ENCODE measurements at regions not wholly inside any gene's neighbourhood (a gene's known extent, or its start where the extent isn't known, plus 50 kb on each side); places are given as distances from the start of the nearest gene placed in this dataset.
"Not testable (repeated sequence)": the region's sequence is repeated elsewhere in the genome, so short reads cannot be mapped to it uniquely, and the experiment has no call there.

DNA sequence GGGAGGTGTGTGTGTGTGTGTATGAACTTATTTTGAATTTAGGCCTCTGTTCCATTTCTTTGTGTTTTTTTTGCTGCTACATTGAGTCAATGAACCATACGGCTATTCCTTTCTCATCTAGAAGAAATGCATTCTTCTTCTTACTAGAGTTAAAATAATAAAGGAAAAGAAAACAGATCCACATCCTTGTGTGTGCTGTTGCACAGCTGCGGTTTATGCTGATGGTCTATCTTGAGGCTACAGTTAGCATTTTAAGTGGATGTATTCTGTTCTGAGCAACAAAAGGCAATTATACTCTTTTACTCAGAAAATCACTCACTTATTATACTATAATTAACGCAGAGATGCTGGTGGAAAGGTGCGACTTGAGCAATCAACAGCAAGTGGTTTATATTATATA is 615.0 kb upstream of the MBL2 start:
- H3K4me1 Mint-ChIP-seq = no peaks in the 10 kb centered on the region
- H3K27me3 Mint-ChIP-seq = no peaks in the 10 kb centered on the region
- ATAC-seq = no peak
- no peaks in the 10 kb centered on the region for H3K36me3 Mint-ChIP-seq
- no peak overlapping the region for H3K27ac Mint-ChIP-seq
- peaks cover 3% of the 10 kb centered on the region for H3K9me3 Mint-ChIP-seq
- H3K4me3 Mint-ChIP-seq = no peak overlapping the region

GRCh38 chr10:53382543-53382942 is 610.0 kb upstream of the MBL2 start:
- Mint-ChIP-seq H3K27me3 (no peaks in the 10 kb centered on the region), H3K9me3 (no peaks in the 10 kb centered on the region), H3K27ac (no peak overlapping the region), H3K36me3 (no peaks in the 10 kb centered on the region), H3K4me3 (no peak overlapping the region), H3K4me1 (no peaks in the 10 kb centered on the region)
- ATAC-seq = no peak

DNA sequence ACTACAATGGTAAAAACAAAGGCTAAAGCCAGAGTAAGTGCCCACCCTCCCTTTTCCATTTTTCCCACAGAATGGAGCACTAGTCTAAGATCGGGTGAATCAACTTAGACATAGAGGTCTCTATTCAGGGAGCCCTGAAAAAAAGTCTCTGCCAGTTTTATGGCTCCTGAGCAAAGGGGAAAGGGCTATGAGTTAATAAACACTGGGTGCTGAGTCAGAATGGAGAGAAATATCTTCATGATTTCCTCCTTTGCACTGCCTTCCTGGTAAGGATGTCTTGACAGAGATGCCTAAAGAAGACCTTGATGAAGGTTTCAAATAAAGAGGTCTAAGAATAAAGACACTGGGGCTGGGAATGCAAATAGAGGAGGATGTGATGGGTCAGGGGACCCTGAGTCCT is 607.4 kb upstream of the MBL2 start:
- Mint-ChIP-seq H3K4me3 (no peak overlapping the region), H3K36me3 (no peaks in the 10 kb centered on the region), H3K27me3 (no peaks in the 10 kb centered on the region), H3K9me3 (peaks cover 5% of the 10 kb centered on the region), H3K4me1 (no peaks in the 10 kb centered on the region), H3K27ac (no peak overlapping the region)
- ATAC-seq = no peak

- Mint-ChIP-seq H3K27me3 (no peaks in the 10 kb centered on the region), H3K4me3 (no peak overlapping the region), H3K4me1 (no peaks in the 10 kb centered on the region), H3K36me3 (no peaks in the 10 kb centered on the region), H3K27ac (no peak overlapping the region), H3K9me3 (peaks cover 13% of the 10 kb centered on the region)
- ATAC-seq = no peak
Measured at GRCh38 chr10:53370347-53370746, 597.8 kb upstream of the MBL2 start.

DNA sequence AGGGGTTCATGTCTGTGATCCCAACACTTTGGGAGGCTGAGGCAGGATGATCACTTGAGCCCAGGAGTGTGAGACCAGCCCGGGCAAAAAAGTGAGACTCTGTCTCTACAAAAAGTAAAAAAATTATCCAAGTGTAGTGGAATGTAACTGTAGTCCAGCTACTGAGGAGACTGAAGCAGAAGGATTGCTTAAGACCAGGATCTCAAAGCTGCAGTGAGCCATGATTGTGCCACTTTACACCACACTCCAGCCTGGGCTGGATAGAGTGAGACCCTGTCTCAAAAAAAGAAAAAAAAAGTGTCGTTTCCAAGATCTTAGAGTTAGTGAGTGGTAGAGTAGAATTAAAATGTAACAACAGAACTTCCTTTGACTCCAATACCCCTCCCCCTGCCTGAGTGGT is 589.4 kb upstream of the MBL2 start:
- no peaks in the 10 kb centered on the region for H3K4me1 Mint-ChIP-seq
- no peaks in the 10 kb centered on the region for H3K36me3 Mint-ChIP-seq
- peaks cover 3% of the 10 kb centered on the region for H3K9me3 Mint-ChIP-seq
- no peaks in the 10 kb centered on the region for H3K27me3 Mint-ChIP-seq
- no peak overlapping the region for H3K27ac Mint-ChIP-seq
- ATAC-seq = no peak
- no peak overlapping the region for H3K4me3 Mint-ChIP-seq

- ATAC-seq = no peak
Measured at GRCh38 chr10:53361281-53361680, 588.7 kb upstream of the MBL2 start.

DNA sequence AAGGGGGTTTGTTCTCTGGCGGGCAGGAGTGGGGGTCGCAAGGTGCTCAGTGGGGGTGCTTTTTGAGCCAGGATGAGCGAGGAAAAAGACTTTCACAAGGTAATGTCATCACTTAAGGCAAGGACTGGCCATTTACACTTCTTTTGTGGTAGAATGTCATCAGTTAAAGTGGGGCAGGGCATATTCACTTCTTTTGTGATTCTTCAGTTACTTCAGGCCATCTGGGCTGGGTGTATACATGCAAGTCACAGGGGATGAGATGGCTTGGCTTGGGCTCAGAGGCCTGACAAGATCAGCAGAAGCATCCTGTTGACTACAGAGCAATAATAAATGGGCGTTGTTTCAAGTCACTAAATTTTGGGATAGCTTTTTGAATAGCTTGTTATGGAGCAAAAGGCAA is 586.4 kb upstream of the MBL2 start:
- H3K9me3 Mint-ChIP-seq, H3K27ac Mint-ChIP-seq, H3K4me3 Mint-ChIP-seq, H3K4me1 Mint-ChIP-seq, H3K36me3 Mint-ChIP-seq, ATAC-seq, H3K27me3 Mint-ChIP-seq: not testable (repeated sequence)

More at GRCh38 chr10:53361281-53361680, 588.7 kb upstream of the MBL2 start:
- no peaks in the 10 kb centered on the region for H3K27me3 Mint-ChIP-seq
- no peaks in the 10 kb centered on the region for H3K4me1 Mint-ChIP-seq
- no peak overlapping the region for H3K27ac Mint-ChIP-seq
- H3K36me3 Mint-ChIP-seq = no peaks in the 10 kb centered on the region
- peaks cover 3% of the 10 kb centered on the region for H3K9me3 Mint-ChIP-seq
- H3K4me3 Mint-ChIP-seq = no peak overlapping the region

- Mint-ChIP-seq H3K9me3 (peaks cover 5% of the 10 kb centered on the region), H3K36me3 (no peaks in the 10 kb centered on the region), H3K4me1 (no peaks in the 10 kb centered on the region), H3K4me3 (no peak overlapping the region), H3K27me3 (no peaks in the 10 kb centered on the region), H3K27ac (no peak overlapping the region)
- ATAC-seq = no peak
Measured at GRCh38 chr10:53358536-53358935, 586.0 kb upstream of the MBL2 start.

DNA sequence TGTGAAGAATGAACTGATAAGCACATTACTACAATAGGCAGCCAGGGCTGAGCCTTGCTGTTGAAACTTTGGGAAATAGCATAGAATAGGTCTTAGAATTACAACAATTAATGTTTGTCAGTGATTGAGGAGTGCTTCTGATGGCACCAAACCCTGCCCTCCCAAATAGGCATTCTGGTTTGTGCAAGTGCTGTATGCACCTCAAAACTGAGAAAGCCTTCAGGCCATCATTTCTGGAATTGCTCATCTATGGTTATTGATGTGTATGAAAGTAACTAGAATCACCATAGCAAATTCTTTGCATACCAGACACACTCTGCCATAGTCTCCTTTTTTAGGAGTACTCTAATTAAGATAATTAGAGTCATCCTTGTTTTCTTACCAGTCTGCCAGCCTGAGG is 585.0 kb upstream of the MBL2 start:
- Mint-ChIP-seq H3K27me3 (no peaks in the 10 kb centered on the region), H3K27ac (no peak overlapping the region), H3K4me3 (no peak overlapping the region), H3K4me1 (no peaks in the 10 kb centered on the region), H3K36me3 (no peaks in the 10 kb centered on the region), H3K9me3 (peaks cover 5% of the 10 kb centered on the region)
- no peak for ATAC-seq

GRCh38 chr10:53356616-53357349 is 584.2 kb upstream of the MBL2 start:
- ATAC-seq = no peak
- Mint-ChIP-seq H3K36me3 (no peaks in the 10 kb centered on the region), H3K4me1 (no peaks in the 10 kb centered on the region), H3K4me3 (no peak overlapping the region), H3K27me3 (no peaks in the 10 kb centered on the region), H3K9me3 (peaks cover 5% of the 10 kb centered on the region), H3K27ac (no peak overlapping the region)

GRCh38 chr10:53342531-53342930 is 569.9 kb upstream of the MBL2 start:
- not testable (repeated sequence) for H3K27me3 Mint-ChIP-seq, H3K36me3 Mint-ChIP-seq, ATAC-seq, H3K4me1 Mint-ChIP-seq, H3K9me3 Mint-ChIP-seq, H3K27ac Mint-ChIP-seq, H3K4me3 Mint-ChIP-seq

DNA sequence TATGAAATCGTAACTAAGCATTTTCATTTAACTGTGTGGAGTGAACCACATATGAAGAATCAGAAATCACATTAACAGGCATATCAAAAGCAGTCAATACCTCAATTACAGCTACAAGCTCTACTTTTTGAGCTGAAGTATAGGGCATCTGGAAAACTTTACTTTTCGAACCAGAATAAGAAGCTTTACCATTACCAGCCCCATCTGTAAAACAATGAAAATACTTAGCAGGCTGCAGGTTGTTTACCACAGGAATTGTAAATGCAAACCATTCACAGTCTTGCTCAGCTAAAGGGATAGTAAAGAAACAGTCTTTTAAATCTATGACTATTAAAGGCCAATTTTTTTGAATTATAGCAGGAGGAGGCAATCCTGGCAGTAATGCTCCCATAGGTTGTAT is 565.6 kb upstream of the MBL2 start:
- not testable (repeated sequence) for H3K27me3 Mint-ChIP-seq, H3K27ac Mint-ChIP-seq, H3K9me3 Mint-ChIP-seq, H3K4me1 Mint-ChIP-seq, ATAC-seq, H3K4me3 Mint-ChIP-seq, H3K36me3 Mint-ChIP-seq

DNA sequence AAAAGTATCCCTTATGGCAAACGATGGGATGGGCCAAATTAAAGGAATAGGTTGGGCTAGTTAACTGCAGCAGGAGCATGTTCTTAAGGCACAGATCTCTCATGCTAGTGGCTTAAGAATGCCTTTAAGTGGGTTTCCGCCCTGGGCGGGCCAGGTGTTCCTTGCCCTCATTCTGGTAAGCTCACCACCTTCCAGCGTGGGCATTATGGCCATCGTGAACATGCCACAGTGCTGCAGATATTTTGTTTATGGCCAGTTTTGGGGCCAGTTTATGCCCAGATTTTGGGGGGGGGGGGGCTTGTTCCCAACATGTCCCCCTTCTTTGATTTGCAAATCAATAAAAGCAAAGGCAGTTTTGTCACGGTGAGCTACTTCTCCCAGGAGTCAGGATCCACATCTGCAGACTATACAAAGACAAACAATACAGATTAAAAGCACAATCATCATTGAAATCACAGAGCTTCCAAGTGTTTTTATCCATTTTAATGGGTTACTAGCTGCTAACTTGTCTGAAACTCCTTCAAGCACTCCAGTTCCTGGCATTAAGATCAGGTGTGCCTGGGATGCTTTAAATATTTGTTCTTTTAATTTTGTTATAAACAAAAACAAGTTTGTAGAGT is 563.3 kb upstream of the MBL2 start:
- not testable (repeated sequence) for H3K9me3 Mint-ChIP-seq, H3K4me1 Mint-ChIP-seq, H3K27me3 Mint-ChIP-seq, H3K27ac Mint-ChIP-seq, H3K4me3 Mint-ChIP-seq, ATAC-seq, H3K36me3 Mint-ChIP-seq

DNA sequence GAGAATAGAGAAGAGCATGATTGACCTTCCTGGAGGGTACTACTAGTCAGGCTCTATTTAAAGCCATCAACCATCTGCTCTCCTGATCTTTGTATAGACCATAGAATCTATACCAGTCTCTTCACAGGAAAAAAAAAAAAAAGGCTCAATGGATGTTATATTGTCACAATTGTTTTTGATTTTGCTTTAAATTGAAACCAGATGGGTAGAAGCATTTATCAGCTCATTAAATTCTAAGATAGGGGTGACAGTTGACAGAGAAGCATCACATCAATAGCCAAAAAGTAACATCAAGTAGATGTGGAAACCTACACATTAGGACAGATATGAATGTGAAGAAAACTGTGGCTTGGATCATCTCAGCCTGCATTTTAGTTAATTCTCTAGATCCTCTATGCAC is 558.9 kb upstream of the MBL2 start:
- Mint-ChIP-seq H3K4me3 (no peak overlapping the region), H3K36me3 (no peaks in the 10 kb centered on the region), H3K27ac (no peak overlapping the region), H3K4me1 (no peaks in the 10 kb centered on the region), H3K9me3 (peaks cover 5% of the 10 kb centered on the region), H3K27me3 (no peaks in the 10 kb centered on the region)
- ATAC-seq = no peak

DNA sequence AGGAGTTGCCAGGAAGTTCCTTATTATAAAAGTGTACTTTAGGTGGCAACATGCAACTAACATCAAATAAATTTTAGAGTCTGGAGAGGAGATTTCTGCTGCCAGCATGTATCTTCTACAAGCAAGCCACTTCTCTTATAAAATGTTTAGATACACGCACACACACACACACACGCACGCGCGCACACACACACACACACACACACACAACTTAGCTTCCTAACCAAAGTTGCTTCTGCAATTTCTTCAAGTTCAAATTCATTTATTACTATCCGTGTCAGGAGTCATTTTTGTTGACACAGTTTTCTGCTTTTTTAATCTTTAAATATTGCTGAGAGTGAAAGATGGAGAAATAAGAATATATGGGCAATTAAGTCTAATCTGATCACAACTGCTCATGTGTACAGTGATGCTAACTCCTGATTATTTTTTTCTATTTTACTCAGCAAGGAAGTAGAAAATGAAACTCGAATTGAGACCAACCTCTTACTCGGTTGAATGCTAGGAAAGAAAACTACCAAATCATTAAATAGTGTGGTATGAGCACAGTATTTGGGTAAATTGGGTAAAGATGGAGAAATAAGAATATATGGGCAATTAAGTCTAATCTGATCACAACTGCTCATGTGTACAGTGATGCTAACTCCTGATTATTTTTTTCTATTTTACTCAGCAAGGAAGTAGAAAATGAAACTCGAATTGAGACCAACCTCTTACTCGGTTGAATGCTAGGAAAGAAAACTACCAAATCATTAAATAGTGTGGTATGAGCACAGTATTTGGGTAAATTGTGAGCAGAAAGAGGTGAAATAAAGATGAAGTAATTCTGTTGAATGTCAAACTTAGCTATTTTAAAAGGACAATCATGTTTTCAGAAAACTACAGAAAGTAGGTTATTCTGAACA is 554.1 kb upstream of the MBL2 start:
- not testable (repeated sequence) for H3K4me3 Mint-ChIP-seq, H3K27me3 Mint-ChIP-seq, H3K27ac Mint-ChIP-seq, H3K36me3 Mint-ChIP-seq, H3K9me3 Mint-ChIP-seq, ATAC-seq, H3K4me1 Mint-ChIP-seq

GRCh38 chr10:53325066-53325465 is 552.5 kb upstream of the MBL2 start:
- H3K36me3 Mint-ChIP-seq = no peaks in the 10 kb centered on the region
- no peaks in the 10 kb centered on the region for H3K27me3 Mint-ChIP-seq
- no peak for ATAC-seq
- H3K27ac Mint-ChIP-seq = no peak overlapping the region
- H3K4me3 Mint-ChIP-seq = no peak overlapping the region
- H3K9me3 Mint-ChIP-seq = no peaks in the 10 kb centered on the region
- H3K4me1 Mint-ChIP-seq = no peaks in the 10 kb centered on the region
